RWPE2 (cell line): ENCODE measurements at regions not wholly inside any gene's neighbourhood (a gene's known extent, or its start where the extent isn't known, plus 50 kb on each side); places are given as distances from the start of the nearest gene placed in this dataset.

Source experiments
- ATAC-seq: fragments of 200-7000 bp; cut with Tn5 transposase; 3 replicates; pipeline ENCODE4 v1.9.1; 2021; ENCODE audit warnings: low read depth
- DNase-seq: peaks from one replicate; pipeline ENCODE4 v3.0.0-alpha.2; 2020; ENCODE audit warnings: low spot score
- H3K27ac ChIP-seq: fragments of 450-650 bp; 2 replicates; pipeline ENCODE4 v1.5.1; 2017; ENCODE audit warnings: mild to moderate bottlenecking; ENCODE audit not compliant: poor library complexity, severe bottlenecking
- H3K27me3 ChIP-seq: fragments of 250-450 bp; sonication (Bioruptor Pico); 2 replicates; pipeline ENCODE4 v1.5.1; 2021; ENCODE audit warnings: mild to moderate bottlenecking, moderate library complexity; ENCODE audit not compliant: insufficient read depth, poor library complexity, severe bottlenecking
- H3K36me3 ChIP-seq: fragments of 250-450 bp; sonication (Bioruptor Pico); 2 replicates; pipeline ENCODE4 v1.5.1; 2020; ENCODE audit warnings: low read depth, mild to moderate bottlenecking, moderate library complexity
- H3K4me1 ChIP-seq: fragments of 250-450 bp; sonication (Bioruptor Pico); 2 replicates; pipeline ENCODE4 v1.5.1; 2021; ENCODE audit warnings: mild to moderate bottlenecking, moderate library complexity; ENCODE audit not compliant: insufficient read depth, poor library complexity, severe bottlenecking
- H3K4me3 ChIP-seq: fragments of 250-450 bp; sonication (Bioruptor Pico); 2 replicates; pipeline ENCODE4 v1.5.1; 2021; ENCODE audit warnings: mild to moderate bottlenecking, moderate library complexity; ENCODE audit not compliant: severe bottlenecking
- H3K9me3 ChIP-seq: fragments of 250-450 bp; sonication (Bioruptor Pico); 2 replicates; pipeline ENCODE4 v1.5.1; 2021; ENCODE audit warnings: mild to moderate bottlenecking, moderate library complexity; ENCODE audit not compliant: severe bottlenecking
- CTCF ChIP-seq: fragments of 450-650 bp; IDR thresholded peaks from one replicate; pipeline ENCODE4 v1.5.1; 2017; ENCODE audit warnings: mild to moderate bottlenecking, moderate library complexity; ENCODE audit not compliant: poor library complexity, severe bottlenecking

DNA sequence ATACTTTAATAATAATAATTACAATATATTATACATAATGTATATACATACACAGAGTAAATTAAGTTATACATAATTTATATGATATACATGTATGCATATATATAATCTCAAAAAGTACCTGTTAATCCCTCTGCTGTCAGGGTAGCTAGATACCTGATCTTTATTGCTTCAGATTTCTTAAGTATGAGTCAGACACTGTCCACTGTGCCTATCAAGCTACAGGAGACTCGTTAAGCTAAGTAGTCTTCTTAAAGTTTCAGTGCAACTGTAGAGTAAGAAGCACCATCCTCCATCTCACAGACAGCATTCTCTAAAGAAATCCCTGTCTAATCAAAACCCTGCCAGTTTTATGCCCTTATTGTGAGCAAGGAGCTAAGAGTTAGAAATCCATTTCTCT lies 428.7 kb downstream of the RERGL start:
- TF ChIP-seq CTCF: no peak
- no peak overlapping the region for H3K4me3 ChIP-seq
- H3K4me1 ChIP-seq: no peaks in the 10 kb centered on the region
- H3K9me3 ChIP-seq: no peaks in the 10 kb centered on the region
- no peak for DNase-seq
- H3K27ac ChIP-seq: no peak overlapping the region
- peak; percentile 61; the same call in 1 of the 3 replicates for ATAC-seq
- H3K36me3 ChIP-seq: no peaks in the 10 kb centered on the region
- no peaks in the 10 kb centered on the region for H3K27me3 ChIP-seq

DNA sequence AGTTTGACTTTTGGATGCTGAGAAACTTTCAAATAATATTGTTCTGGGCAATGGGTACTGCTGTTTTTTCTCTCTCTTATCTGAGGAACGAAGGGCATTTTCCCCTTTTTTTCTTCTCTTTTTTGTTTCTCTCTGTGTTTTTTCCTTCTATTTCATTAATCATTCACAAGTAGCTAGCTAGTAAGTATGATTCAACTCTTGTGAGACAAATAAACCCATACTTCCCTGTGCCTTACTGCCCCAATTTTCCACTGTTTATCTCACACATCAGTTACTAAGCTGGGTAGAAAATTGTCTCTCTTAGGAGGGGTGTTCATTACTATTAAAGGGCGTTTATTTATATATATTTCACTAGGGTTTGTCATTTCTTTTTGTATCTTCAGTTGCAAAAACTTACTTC lies 437.6 kb downstream of the RERGL start:
- Histone ChIP-seq H3K27me3 (no peaks in the 10 kb centered on the region), H3K4me3 (no peak overlapping the region), H3K36me3 (no peaks in the 10 kb centered on the region), H3K27ac (no peak overlapping the region), H3K4me1 (no peaks in the 10 kb centered on the region), H3K9me3 (no peaks in the 10 kb centered on the region)
- TF ChIP-seq CTCF: no peak
- ATAC-seq (no peak), DNase-seq (no peak)

GRCh38 chr12:17642340-17642650 lies 447.7 kb downstream of the RERGL start:
- DNase-seq: no peak
- no peak for ATAC-seq
- H3K27me3 ChIP-seq: no peaks in the 10 kb centered on the region
- H3K4me3 ChIP-seq: no peak overlapping the region
- no peaks in the 10 kb centered on the region for H3K36me3 ChIP-seq
- H3K4me1 ChIP-seq: no peaks in the 10 kb centered on the region
- no peaks in the 10 kb centered on the region for H3K9me3 ChIP-seq
- H3K27ac ChIP-seq: no peak overlapping the region
- TF ChIP-seq CTCF: peak; percentile 45

- no peak for ATAC-seq
Observed at GRCh38 chr12:17640615-17641014, 449.4 kb downstream of the RERGL start.

GRCh38 chr12:17618831-17619230 lies 471.2 kb downstream of the RERGL start:
- Histone ChIP-seq H3K4me1 (no peaks in the 10 kb centered on the region), H3K27ac (no peak overlapping the region), H3K36me3 (no peaks in the 10 kb centered on the region), H3K27me3 (no peaks in the 10 kb centered on the region), H3K4me3 (no peak overlapping the region), H3K9me3 (no peaks in the 10 kb centered on the region)
- no peak for TF ChIP-seq CTCF
- DNase-seq (no peak), ATAC-seq (no peak)

More at GRCh38 chr12:17640615-17641014, 449.4 kb downstream of the RERGL start:
- no peak overlapping the region for H3K4me3 ChIP-seq
- H3K4me1 ChIP-seq: no peaks in the 10 kb centered on the region
- H3K9me3 ChIP-seq: no peaks in the 10 kb centered on the region
- H3K27ac ChIP-seq: no peak overlapping the region
- no peak for DNase-seq
- TF ChIP-seq CTCF: no peak
- H3K27me3 ChIP-seq: no peaks in the 10 kb centered on the region
- H3K36me3 ChIP-seq: no peaks in the 10 kb centered on the region
